ENCODE measurements at regions not wholly inside any gene's neighbourhood (a gene's known extent, or its start where the extent isn't known, plus 50 kb on each side); places are given as distances from the start of the nearest gene placed in this dataset.

DNA sequence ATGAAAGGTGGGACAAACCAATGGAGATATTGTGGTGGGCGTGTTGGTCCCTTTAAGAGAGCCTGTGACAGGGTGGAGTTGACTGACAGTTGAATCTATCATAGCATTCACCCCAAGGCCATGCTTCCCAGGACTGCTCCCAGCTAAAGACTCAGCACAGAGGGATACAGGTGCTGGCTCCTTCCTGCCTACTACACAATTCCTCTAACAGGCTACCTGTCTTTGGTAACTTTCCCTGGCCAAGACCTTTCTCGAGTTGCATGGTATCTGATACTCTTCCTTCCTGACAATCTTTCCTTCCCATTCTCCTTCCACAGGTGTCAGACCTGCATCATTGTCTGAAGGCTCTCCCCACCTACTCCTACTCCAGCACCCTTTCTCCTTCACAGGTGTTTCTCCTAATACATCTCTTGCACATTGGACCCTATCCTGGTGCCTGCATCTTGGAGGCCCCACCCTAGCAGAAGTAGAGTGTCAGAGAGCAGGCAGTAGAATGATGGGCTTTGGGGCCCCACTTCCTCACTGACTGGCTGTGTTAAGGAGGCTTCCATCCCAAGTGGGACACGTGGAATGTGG, 120.7 kb upstream of the ALDH1B1 start:
- TF ChIP-seq, protein P1, sequence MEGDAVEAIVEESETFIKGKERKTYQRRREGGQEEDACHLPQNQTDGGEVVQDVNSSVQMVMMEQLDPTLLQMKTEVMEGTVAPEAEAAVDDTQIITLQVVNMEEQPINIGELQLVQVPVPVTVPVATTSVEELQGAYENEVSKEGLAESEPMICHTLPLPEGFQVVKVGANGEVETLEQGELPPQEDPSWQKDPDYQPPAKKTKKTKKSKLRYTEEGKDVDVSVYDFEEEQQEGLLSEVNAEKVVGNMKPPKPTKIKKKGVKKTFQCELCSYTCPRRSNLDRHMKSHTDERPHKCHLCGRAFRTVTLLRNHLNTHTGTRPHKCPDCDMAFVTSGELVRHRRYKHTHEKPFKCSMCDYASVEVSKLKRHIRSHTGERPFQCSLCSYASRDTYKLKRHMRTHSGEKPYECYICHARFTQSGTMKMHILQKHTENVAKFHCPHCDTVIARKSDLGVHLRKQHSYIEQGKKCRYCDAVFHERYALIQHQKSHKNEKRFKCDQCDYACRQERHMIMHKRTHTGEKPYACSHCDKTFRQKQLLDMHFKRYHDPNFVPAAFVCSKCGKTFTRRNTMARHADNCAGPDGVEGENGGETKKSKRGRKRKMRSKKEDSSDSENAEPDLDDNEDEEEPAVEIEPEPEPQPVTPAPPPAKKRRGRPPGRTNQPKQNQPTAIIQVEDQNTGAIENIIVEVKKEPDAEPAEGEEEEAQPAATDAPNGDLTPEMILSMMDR (conservative IDR thresholded peaks at IDR 0.05; ENCODE audit: low read depth, low read length) = no peak
- no peak for TF ChIP-seq EZH2 (IDR thresholded peaks at IDR 0.05; ENCODE audit: low read length, unreplicated experiment)

Measured in PC-3 (cell line).